OCI-LY7 (cell line): ENCODE measurements at regions not wholly inside any gene's neighbourhood (a gene's known extent, or its start where the extent isn't known, plus 50 kb on each side); places are given as distances from the start of the nearest gene placed in this dataset.
"Not testable (repeated sequence)": the region's sequence is repeated elsewhere in the genome, so short reads cannot be mapped to it uniquely, and the experiment has no call there.

Source experiments
- BruUV-seq: library from RNA; stranded (reverse); fragments of 400-500 nt; replicated peaks from 2 replicates; lab custom pipeline; 2021; lab: Mats Ljungman, UMichigan
- CTCF ChIA-PET: fragments of 300-600 bp; sonication (Branson Sonifier 250); formaldehyde crosslinking; loops from one replicate; lab custom pipeline; 2022; ENCODE audit warnings: antibody characterized with exemption; ENCODE audit not compliant: unreplicated experiment; lab: Charles Lee
- POLR2A ChIA-PET: fragments of 300-600 bp; sonication (Branson Sonifier 250); formaldehyde crosslinking; loops from one replicate; lab custom pipeline; 2022; ENCODE audit warnings: antibody characterized with exemption; lab: Charles Lee
- DNase-seq: peaks from one replicate; pipeline ENCODE4 v3.0.0-alpha.2; 2015; ENCODE audit warnings: low spot score
- H2AFZ ChIP-seq: fragments of 200-600 bp; sonication (generic), shearing (Covaris generic); 2 replicates; pipeline ENCODE4 v1.6.1; 2014; ENCODE audit warnings: mild to moderate bottlenecking, antibody characterized with exemption, low read length, moderate library complexity
- H3K27ac ChIP-seq: fragments of 200-600 bp; sonication (generic); 2 replicates; pipeline ENCODE4 v1.5.1; 2014; ENCODE audit warnings: mixed run types, low read depth, mild to moderate bottlenecking, moderate library complexity, low read length, inconsistent platforms; ENCODE audit not compliant: poor library complexity, severe bottlenecking
- H3K36me3 ChIP-seq: fragments of 200-600 bp; sonication (generic); 2 replicates; pipeline ENCODE4 v1.6.1; 2014; ENCODE audit warnings: mild to moderate bottlenecking, antibody characterized with exemption, low read length, moderate library complexity, mixed read lengths; ENCODE audit not compliant: insufficient read depth
- H3K4me1 ChIP-seq: fragments of 200-600 bp; sonication (generic); 2 replicates; pipeline ENCODE4 v1.5.1; 2014; ENCODE audit warnings: mild to moderate bottlenecking, low read length; ENCODE audit not compliant: insufficient read depth, poor library complexity, severe bottlenecking
- H3K4me2 ChIP-seq: fragments of 200-600 bp; sonication (generic); 2 replicates; pipeline ENCODE4 v1.6.1; 2014; ENCODE audit warnings: mild to moderate bottlenecking, low read length
- H3K4me3 ChIP-seq: fragments of 200-600 bp; sonication (generic); 2 replicates; pipeline ENCODE4 v1.5.1; 2014; ENCODE audit warnings: mild to moderate bottlenecking, low read depth, low read length; ENCODE audit not compliant: poor library complexity, severe bottlenecking
- H3K79me2 ChIP-seq: fragments of 200-600 bp; sonication (generic); 2 replicates; pipeline ENCODE4 v1.6.1; 2016; ENCODE audit warnings: low read depth, mild to moderate bottlenecking, low read length, moderate library complexity, mixed read lengths; ENCODE audit not compliant: insufficient read depth
- H3K9me2 ChIP-seq: fragments of 200-600 bp; sonication (generic); 2 replicates; pipeline ENCODE4 v1.6.1; 2016; ENCODE audit warnings: mild to moderate bottlenecking, low read length, mixed read lengths; ENCODE audit not compliant: insufficient read depth
- H3K9me3 ChIP-seq: fragments of 200-600 bp; sonication (generic); 2 replicates; pipeline ENCODE4 v1.6.1; 2014; ENCODE audit warnings: mild to moderate bottlenecking, mixed run types, low read length, mixed read lengths
- H4K20me1 ChIP-seq: fragments of 200-600 bp; sonication (generic); 2 replicates; pipeline ENCODE4 v1.6.1; 2014; ENCODE audit warnings: mild to moderate bottlenecking, antibody characterized with exemption, low read length, moderate library complexity, mixed read lengths; ENCODE audit not compliant: insufficient read depth
- CTCF ChIP-seq: fragments of 200-600 bp; sonication (generic); conservative IDR thresholded peaks from 2 replicates; pipeline ENCODE4 v1.5.1; 2014; ENCODE audit warnings: mild to moderate bottlenecking, antibody characterized with exemption, low read length, moderate library complexity, mixed read lengths
- EZH2phosphoT487 ChIP-seq: fragments of 200-600 bp; sonication (generic); IDR thresholded peaks from 2 replicates; pipeline ENCODE4 v1.6.1; 2018; ENCODE audit warnings: low read depth, borderline replicate concordance, mild to moderate bottlenecking, mixed run types, antibody characterized with exemption, low read length, moderate library complexity, mixed read lengths
- intact Hi-C: fragments of 100-400 bp; cut with micrococcal nuclease; formaldehyde crosslinking; loops from one replicate; pipeline ENCODE4 v1.10.0; 2022; ENCODE audit not compliant: unreplicated experiment

DNA sequence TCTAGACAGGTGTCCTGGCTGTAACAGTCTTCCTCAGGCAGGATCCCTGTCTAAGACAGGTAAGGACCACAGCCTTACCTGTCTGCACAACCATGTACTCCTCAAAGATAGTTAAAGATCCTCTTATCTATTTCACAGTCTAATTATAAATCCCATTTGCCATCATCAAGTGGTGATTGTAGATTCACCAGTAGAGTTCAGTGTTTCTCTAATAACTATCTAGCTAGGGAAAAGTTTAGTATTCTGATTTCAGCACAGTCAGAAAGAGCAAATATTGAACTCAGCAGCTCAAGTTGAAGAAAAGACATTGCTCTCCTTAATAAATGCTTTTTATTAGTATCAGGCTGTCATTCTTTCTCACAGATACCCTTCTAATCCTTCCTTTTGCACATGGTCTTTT lies 1305.5 kb upstream of the NXPH2 start:
- Histone ChIP-seq H3K4me3 (no peak overlapping the region), H3K79me2 (no peaks in the 10 kb centered on the region), H3K36me3 (no peaks in the 10 kb centered on the region), H3K9me2 (no peaks in the 10 kb centered on the region), H3K27ac (no peak overlapping the region), H3K4me1 (no peaks in the 10 kb centered on the region), H4K20me1 (no peaks in the 10 kb centered on the region), H3K9me3 (no peaks in the 10 kb centered on the region), H2AFZ (no peak overlapping the region), H3K4me2 (no peak overlapping the region)
- DNase-seq = no peak
- POLR2A ChIA-PET = interaction anchor here (1.0 kb wide), 1 partner anchor 13 kb away, joined by 4 read pairs; no protein-coding TSS in a partner anchor
- no TSS peak for BruUV-seq
- intact Hi-C loops = no loop called here
- TF ChIP-seq CTCF = no peak
- no peak for TF ChIP-seq EZH2phosphoT487
- CTCF ChIA-PET = no interaction called here

- Histone ChIP-seq H3K79me2 (no peaks in the 10 kb centered on the region), H3K36me3 (no peaks in the 10 kb centered on the region), H2AFZ (no peak overlapping the region), H4K20me1 (no peaks in the 10 kb centered on the region), H3K27ac (no peak overlapping the region), H3K9me3 (no peaks in the 10 kb centered on the region), H3K4me3 (no peak overlapping the region), H3K9me2 (no peaks in the 10 kb centered on the region), H3K4me2 (no peak overlapping the region), H3K4me1 (no peaks in the 10 kb centered on the region)
- ChIA-PET CTCF (no interaction called here), POLR2A (interaction anchor here (0.6 to 1.0 kb wide), 3 partner anchors 12 to 32 kb away, joined by 3 read pairs; no protein-coding TSS in a partner anchor)
- TF ChIP-seq CTCF = no peak
- TF ChIP-seq EZH2phosphoT487 = no peak
- no TSS peak for BruUV-seq
- no peak for DNase-seq
- intact Hi-C loops = no loop called here
Observed at GRCh38 chr2:140079038-140079437, 1298.8 kb upstream of the NXPH2 start.

- no peaks in the 10 kb centered on the region for H3K9me3 ChIP-seq
- CTCF ChIA-PET = no interaction called here
- no peak overlapping the region for H2AFZ ChIP-seq
- H4K20me1 ChIP-seq = no peaks in the 10 kb centered on the region
- no peaks in the 10 kb centered on the region for H3K36me3 ChIP-seq
- TF ChIP-seq CTCF (no peak), EZH2phosphoT487 (no peak)
- BruUV-seq = no TSS peak
- intact Hi-C loops = no loop called here
- H3K4me2 ChIP-seq = no peak overlapping the region
- no peaks in the 10 kb centered on the region for H3K9me2 ChIP-seq
- no peak overlapping the region for H3K27ac ChIP-seq
- no peak for DNase-seq
- no peak overlapping the region for H3K4me3 ChIP-seq
- POLR2A ChIA-PET = no interaction called here
- no peaks in the 10 kb centered on the region for H3K4me1 ChIP-seq
- no peaks in the 10 kb centered on the region for H3K79me2 ChIP-seq
Observed at GRCh38 chr2:140076164-140076563, 1296.0 kb upstream of the NXPH2 start.

- intact Hi-C loops, BruUV-seq, H3K27ac ChIP-seq, CTCF ChIA-PET, POLR2A ChIA-PET, H3K4me3 ChIP-seq, H3K79me2 ChIP-seq, H3K36me3 ChIP-seq, H4K20me1 ChIP-seq, H3K9me2 ChIP-seq, DNase-seq, H3K4me1 ChIP-seq, H2AFZ ChIP-seq, H3K4me2 ChIP-seq, H3K9me3 ChIP-seq: not testable (repeated sequence)
Observed at GRCh38 chr2:140073763-140074162, 1293.6 kb upstream of the NXPH2 start.
